GM06990 (cell line): ENCODE measurements at regions not wholly inside any gene's neighbourhood (a gene's known extent, or its start where the extent isn't known, plus 50 kb on each side); places are given as distances from the start of the nearest gene placed in this dataset.
"Not testable (repeated sequence)": the region's sequence is repeated elsewhere in the genome, so short reads cannot be mapped to it uniquely, and the experiment has no call there.

Experiments used
- DNase-seq: peaks from one replicate; pipeline ENCODE4 v3.0.0-alpha.2; 2011; ENCODE audit not compliant: insufficient read length; ENCODE audit errors: extremely low read depth
- H3K27me3 ChIP-seq: replicated peaks from 2 replicates; pipeline ENCODE4 v1.6.0; 2011; ENCODE audit warnings: low read length; ENCODE audit not compliant: control insufficient read depth, insufficient read depth
- H3K36me3 ChIP-seq: 2 replicates; pipeline ENCODE4 v1.5.1; 2011; ENCODE audit warnings: low read length; ENCODE audit not compliant: control insufficient read depth, insufficient read depth
- H3K4me3 ChIP-seq: replicated peaks from 2 replicates; pipeline ENCODE4 v1.5.1; 2011; ENCODE audit warnings: low read depth, mild to moderate bottlenecking, control low read depth, low read length
- CTCF ChIP-seq: IDR thresholded peaks from 2 replicates; pipeline ENCODE4 v1.5.1; 2011; ENCODE audit warnings: low read length, control low read depth, mild to moderate bottlenecking, inconsistent platforms; ENCODE audit not compliant: insufficient read depth, poor library complexity, severe bottlenecking

- no peak overlapping the region for H3K4me3 ChIP-seq
- TF ChIP-seq CTCF = no peak
- H3K27me3 ChIP-seq = no peaks in the 10 kb centered on the region; the same call in 1 of the 2 replicates
- DNase-seq = no peak
- no peaks in the 10 kb centered on the region for H3K36me3 ChIP-seq
Measured at GRCh38 chr12:131466932-131467331, 244.0 kb upstream of the SFSWAP start.

DNA sequence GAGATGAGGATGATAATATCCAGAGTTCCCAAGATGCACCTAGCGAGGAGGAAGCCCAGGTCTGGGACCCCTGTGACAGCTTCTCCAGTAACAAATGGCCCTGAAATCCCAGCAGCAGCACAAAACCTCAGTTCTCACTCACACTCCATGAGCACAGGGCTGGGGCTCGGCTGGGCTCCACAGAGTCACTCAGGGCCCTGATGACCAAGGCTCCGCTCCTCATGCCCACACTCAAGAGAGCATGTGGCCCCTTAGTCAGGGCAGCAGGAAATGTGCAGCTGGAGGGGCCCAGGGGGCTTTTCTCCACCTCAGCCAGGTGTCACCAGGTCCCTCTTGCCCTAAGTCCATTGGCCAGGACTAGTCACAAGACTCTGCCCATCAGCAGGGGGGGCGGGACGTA, 242.7 kb upstream of the SFSWAP start:
- no peaks in the 10 kb centered on the region for H3K36me3 ChIP-seq
- no peak for TF ChIP-seq CTCF
- no peaks in the 10 kb centered on the region; the same call in 1 of the 2 replicates for H3K27me3 ChIP-seq
- no peak overlapping the region for H3K4me3 ChIP-seq
- no peak for DNase-seq

DNA sequence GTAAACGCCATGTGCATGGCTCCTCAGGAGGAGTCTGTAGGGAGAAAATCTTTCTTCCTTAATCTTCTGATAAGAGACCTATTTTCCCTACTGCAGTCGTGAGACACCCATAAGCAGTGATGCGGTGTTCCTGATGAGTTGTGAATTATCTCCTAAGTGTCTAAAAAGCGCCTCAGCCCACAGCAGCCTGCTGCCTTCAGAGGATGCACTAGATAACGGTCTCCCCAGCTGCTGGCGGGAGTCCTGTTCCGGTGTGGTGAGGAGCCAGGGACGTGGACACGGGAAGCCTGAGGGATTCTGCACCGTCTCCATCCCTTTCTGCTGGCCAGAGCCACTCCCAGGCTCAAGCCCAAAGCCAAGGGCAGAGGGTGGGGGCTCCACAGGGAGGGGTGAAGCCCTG, 240.9 kb upstream of the SFSWAP start:
- not testable (repeated sequence) for H3K36me3 ChIP-seq, H3K27me3 ChIP-seq, H3K4me3 ChIP-seq, DNase-seq

GRCh38 chr12:131471271-131471905, 239.5 kb upstream of the SFSWAP start:
- TF ChIP-seq CTCF = no peak
- Histone ChIP-seq H3K36me3 (no peaks in the 10 kb centered on the region), H3K27me3 (no peaks in the 10 kb centered on the region; the same call in 1 of the 2 replicates), H3K4me3 (no peak overlapping the region)
- DNase-seq = no peak

DNA sequence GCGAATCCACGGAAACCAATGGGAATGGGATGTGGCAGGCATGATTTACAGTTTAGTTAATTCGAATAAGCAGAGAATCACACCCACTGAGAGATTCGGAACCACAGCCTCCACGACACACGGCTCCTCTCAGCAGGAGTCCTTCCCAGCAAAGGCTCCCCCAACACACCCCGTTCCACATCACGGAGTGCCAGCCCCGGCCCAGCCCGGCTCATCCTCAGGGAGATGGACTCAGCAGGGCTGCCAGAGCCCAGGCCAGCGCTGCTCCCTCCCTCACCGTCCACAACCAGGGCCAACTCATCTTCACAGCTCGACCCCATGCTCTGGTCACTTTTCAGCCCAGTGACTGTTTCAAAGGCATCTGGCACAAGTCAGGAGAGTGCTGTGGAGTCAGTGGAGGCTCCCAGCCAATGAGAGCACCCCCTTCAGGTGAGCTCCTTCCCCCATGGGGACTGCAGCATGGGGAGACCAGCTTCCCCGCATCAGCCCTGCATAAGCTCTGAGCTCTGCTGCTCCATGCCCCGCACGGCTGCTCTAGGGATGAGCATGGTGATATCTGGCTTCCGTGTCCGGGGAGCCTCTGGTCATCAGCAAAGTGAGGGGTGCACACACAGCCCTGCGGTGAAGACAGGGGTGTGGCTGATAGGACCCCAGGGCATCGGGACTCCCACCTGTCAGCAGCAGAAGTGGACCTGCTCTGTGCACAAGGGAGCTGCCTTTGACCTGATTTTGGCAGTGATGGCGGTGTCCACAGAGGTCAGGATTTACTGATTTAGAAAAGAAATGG, 238.8 kb upstream of the SFSWAP start:
- Histone ChIP-seq H3K27me3 (no peaks in the 10 kb centered on the region; the same call in 1 of the 2 replicates), H3K4me3 (no peak overlapping the region), H3K36me3 (no peaks in the 10 kb centered on the region)
- DNase-seq = no peak
- TF ChIP-seq CTCF = no peak

GRCh38 chr12:131473261-131473660, 237.6 kb upstream of the SFSWAP start:
- no peak for TF ChIP-seq CTCF
- H3K27me3 ChIP-seq = no peaks in the 10 kb centered on the region
- no peaks in the 10 kb centered on the region for H3K36me3 ChIP-seq
- DNase-seq = no peak
- no peak overlapping the region for H3K4me3 ChIP-seq
